GM11168 (cell line): ENCODE measurements at regions not wholly inside any gene's neighbourhood (a gene's known extent, or its start where the extent isn't known, plus 50 kb on each side); places are given as distances from the start of the nearest gene placed in this dataset.

ENCODE experiments used
- in situ Hi-C: fragments of 300-500 bp; cut with MboI; formaldehyde crosslinking; loops from one replicate; pipeline ENCODE4 v1.12.0; 2022; ENCODE audit warnings: low sequenced_read_pairs; ENCODE audit not compliant: unreplicated experiment

DNA sequence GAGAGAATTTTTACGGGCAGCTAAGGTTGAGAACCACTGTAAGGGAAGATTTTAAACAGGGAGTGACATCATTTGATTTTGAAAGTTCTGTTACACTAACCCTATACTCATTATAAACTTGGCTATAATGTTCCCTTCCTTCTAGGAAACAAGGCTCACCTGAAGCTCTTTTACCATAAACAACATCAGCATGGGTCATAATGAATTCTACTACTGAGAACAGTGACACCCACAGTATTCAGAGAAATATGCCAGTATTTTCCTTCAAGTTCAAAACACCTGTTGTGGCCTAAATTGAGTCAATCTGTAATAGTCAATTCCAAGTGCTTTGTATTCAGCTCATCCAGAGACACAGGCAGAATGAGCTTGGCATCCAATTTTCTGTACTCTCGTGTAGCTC, 175.3 kb upstream of the STT3B start:
- in situ Hi-C loops = no loop called here

DNA sequence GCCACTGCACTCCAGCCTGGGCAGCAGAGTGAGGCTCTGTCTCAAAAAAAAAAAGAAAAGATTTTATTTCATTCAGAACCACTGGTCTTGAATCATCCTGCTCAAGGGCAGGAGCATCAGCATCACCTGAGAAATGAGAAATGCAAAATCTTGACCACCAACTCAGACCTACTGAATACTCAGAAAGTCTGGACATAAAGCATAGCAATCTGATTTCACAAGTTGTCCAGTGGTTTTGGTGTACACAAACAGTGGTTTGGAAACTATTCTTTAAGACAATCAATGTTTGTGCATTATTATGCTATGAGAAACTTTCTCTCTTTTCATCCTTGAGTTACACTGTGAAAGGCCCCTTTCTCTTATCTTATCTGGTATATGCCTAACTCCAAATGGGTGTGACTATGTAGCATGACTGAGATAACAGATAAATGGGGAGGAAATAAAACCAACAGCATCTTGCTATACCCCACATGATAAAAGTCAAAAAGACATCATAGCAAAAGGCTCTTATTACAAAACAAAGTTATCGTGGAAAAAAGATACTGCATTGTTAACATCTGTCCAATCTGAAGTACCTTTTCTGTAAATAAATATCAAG, 174.2 kb upstream of the STT3B start:
- in situ Hi-C loops = no loop called here

DNA sequence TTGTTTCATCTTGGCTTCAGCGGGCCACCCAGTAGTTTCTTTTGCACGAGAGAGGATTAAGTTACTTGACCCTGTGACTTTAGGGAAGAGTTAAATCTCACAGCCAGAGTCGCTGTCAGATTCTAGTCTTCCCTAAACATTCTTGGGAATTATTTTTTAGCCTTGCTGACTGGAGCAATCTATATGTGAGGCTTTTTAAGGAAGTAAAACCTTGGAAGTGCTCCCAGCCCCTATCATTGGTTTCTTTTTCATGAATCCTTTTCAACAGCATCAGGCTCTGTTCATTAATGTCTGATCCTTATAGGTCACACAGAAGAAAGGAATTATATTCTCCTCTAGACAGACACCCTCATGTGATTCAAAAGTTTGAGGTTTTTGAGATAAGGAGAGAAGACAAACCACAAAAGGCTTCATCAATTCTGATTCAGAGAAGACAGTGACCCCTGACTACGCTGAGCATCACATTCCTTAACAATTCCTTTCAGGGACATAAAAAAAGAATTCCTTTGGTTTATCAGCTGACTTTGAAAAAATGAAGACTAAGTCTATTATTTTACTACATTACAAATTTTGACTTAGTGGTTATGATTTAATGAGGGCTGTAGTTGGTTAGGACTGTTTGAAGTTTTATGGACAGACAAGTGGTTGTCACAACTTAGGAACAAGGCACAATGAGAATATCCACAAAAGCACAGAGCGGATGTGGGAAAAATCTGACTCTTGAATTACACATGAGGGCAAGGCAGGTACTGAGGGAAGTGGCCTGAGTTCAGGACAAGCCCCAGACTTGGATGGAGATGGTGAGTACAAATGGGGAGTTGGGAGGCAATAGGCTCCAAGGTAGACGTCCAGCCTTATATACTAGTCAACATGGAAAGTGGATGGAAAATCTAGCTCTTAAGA, 171.1 kb upstream of the STT3B start:
- in situ Hi-C loops = no loop called here

DNA sequence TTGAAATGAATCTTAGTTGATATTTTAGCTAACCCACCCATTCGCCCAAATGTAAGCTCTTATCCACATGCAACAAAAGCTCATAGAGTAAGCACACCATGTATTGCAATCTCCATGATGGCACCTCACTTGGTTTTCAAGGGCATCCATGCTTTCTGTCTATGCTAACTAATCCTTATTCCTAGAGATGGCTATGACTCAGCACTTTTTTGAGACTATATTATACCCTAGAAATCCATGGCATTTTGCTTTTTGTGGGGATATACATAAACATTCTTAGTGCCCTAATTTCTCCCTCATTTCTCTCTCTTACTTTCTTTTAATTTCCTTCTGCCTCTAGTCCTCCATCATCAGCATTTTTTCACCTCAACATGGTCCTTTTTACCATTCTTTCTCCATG, 168.5 kb upstream of the STT3B start:
- in situ Hi-C loops = no loop called here

DNA sequence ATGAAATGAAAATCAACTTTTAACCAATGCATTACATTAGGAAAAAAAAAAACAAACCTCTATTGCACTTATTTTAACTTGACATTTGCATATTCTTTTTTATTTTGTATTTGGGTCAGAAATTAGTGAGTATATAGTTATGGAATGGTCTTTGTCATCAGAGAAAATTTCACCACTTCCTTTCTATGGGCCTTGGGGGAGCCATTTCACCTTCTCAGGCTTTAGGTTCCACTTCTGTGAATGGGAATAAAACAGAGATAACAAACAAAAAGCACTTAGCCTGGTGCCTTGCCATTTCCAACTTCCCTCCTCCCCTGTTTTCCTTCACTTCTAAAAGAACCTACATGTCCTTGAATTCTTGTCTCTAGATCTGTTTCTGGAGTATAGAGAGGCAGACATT, 168.0 kb upstream of the STT3B start:
- in situ Hi-C loops = no loop called here

DNA sequence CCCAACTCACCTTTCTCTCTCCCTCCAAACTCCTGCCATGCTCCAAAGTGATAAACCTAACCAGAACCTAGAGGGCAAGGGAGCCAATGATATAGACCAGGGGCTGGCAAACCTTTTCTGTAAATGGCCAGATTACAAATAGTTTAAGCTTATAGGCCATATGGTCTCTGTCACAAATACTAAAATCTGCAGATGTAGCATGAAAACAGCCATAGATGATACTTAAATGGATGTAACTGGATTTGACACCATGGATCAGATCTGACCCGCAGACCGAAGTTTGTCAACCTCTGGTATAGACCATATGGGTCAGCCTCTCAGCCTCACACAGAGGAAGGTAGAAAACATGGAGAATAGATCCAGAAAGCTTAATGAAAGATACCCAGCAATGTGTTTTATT, 165.2 kb upstream of the STT3B start:
- in situ Hi-C loops = no loop called here

DNA sequence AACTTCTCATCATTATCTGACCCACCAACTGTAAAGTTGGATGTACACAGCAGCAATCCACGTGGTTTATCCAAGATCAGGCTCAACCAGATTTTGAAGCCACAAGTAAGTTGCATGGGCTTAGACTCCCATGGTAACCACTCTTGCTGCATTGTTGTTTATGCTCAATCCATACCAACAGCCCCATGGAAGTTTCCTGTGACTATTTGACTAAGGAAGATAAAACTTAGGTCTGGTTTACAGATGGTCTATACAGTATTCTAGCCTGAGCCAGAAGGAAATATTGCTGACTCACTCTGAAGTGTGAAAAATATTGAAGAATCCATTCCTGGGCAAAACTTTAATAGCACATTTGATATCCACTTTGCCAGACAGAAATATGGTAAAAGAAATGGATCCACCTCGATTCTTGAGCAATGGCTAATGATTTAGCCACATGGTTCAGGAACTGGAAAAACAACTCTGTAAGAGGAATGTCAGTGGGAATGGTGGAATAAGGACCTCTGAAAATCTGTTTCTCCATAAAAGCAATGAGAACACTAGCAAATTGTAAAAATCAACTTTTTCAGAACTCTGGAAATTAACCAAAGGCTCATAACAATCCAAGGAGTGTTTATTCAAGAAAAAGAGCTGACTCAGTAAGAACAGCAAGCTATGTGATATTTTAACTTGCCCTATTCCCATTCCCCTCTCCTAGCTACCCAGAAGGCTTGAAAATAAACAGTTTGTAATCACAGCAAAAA, 162.9 kb upstream of the STT3B start:
- in situ Hi-C loops = no loop called here

DNA sequence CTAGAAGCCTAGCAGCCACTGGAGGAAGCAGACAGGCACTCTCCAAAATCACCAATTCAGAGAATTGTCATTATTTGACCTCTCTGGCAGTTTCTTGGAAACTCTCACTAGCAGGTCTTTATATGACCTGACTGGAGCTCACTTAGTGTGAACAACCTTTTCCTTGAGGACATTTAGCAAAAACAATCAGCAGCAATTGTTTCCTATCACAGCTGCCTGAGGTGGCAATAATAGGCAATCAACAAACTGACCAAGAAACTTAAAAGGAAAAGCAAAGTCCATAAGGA, 162.4 kb upstream of the STT3B start:
- in situ Hi-C loops = no loop called here

DNA sequence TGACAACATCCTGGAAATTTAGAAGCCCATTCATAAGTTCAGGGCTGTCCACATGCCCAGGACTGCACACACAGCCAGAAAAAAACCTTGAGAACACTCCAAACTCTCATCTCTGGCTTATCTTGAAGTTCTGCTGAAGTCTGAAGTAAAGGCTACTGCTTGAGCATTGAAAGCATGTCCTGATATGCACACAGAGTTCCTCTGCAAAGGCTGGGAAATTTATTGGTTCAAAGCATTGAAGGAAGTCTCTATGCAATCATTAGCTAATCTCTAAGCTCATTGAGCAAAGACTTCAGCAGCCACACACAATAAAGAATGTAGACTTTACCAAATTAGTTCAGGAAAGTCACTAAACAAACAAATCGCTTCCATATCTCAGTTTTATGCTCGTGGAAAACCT, 162.0 kb upstream of the STT3B start:
- in situ Hi-C loops = no loop called here

DNA sequence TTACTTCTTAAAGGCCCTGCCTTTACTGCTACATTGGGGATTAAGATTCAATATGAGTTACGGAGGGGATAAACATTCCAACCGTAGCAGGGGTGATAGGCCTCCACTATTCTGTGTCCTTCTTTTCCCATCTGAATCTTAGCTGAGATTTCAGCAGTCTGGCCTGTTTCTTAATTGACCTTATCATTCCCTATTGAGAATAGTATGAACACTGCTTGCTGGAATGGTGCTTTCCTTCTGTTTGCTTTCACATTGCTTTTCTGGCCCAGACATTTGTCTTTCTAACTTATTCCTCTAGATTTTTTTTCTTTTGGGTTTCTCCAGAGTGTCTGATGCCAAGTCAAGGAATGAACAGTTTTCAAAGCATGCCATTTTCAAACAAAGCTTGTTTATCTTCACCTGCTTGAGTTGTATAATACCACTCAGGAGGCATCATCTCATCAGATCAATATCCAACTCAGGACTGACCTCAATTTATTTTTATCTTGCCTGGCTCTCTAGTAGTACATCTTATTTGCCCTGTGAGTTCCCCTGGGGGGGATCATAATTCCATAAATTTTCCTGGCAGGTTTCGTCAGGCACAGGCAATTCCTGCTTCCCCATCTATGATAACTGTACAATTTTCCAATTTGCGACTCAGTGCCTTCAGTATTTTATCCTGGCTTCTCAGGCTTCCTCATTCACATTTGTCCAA, 161.1 kb upstream of the STT3B start:
- in situ Hi-C loops = no loop called here

DNA sequence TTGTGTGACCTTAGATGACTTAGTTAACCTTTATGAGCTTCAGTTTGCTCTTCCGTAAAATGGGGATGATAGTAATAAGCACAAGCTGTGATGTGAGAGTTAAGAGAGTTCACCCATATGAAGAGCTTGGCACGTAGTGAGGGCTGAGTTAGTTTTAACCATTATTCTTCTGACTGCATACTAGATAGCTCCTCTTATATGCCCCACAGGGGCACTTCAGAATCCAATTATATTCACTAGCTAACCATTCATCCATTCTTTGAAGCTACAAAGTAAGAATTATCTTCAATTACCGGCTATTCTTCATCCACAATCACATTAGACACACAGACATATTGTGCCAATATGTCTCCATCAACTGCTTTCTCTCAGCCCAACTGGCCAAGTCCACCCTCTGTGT, 159.0 kb upstream of the STT3B start:
- in situ Hi-C loops = no loop called here

DNA sequence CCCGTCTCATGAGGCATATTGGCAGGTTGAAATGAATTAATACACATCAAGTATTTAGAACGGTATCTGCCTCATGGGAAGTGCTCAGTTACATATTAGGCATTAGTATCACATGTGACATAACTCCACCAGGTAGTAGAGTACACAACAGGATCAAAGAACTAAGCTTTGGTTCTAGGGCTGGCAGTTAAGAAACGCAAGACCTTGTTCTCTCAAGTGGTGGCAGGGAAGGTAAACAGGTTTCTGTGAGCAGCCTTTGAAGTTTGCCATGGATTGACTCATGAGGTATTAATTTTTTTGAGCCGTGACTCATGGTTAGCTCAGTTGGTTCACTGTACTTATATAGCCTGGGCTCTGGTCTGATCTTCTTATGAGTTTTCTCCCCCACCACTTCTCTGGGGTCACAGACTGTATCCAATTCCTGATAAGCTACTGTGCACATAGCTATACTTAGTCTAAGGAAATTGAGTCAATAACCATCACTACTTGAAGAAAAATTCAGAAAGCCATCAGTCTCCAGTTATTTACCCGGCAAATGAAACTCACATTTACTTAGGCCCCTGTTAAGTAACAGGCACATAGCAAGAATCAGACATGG, 155.6 kb upstream of the STT3B start:
- in situ Hi-C loops = no loop called here

DNA sequence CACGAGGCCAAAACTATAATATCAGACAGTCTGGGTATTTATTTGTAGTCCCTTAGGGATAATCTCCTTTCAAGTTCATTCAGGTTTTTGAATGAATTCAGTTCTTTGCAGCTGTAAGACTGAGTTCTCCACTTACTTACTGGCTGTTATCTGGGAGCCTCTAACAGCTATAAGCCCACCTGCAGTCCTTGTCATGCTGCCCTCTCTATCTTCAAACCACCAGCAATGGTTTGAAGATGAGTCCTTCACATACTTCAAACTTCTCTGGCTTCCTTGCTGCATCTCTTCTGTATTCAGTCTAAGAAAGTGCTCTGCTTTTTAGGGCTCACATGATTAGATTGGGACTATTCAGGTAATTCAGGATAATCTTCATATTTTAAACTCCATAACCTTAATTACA, 154.5 kb upstream of the STT3B start:
- in situ Hi-C loops = no loop called here

DNA sequence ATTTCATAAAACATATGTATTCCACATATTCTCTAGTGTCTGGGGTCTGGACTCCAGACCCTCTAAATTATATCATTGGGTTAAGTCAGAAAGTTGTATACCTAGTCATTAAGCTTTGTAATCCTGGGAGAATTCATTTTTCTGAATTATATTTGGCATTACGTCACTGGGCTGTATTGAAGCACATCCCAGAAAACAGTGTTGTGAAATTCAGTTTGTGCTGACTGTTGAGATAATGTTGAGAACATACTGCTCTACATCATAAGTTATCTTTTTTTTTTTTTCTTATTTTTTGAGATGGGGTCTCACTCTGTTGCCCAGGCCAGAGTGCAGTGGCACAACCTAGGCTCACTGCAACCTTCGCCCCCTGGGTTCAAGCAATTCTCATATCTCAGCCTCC, 153.1 kb upstream of the STT3B start:
- in situ Hi-C loops = no loop called here

DNA sequence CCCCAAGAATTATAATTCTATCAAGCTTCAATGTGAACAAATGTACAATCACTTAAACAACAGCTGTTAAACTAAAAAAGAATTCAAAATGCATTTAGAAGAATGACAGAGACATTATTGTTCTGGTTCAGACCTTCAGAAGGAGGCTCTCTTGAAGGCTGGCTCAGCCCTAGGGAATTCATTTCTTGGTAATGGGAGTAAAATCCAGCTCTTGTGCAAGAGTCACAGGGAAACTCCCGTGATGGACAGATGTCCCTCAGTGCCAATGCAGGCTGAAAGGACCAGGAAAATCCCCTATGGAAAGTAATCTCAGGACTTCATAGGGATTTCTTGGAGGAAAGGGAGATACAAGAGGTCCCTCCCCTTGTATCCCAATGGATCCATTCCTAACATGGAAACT, 149.9 kb upstream of the STT3B start:
- in situ Hi-C loops = no loop called here

DNA sequence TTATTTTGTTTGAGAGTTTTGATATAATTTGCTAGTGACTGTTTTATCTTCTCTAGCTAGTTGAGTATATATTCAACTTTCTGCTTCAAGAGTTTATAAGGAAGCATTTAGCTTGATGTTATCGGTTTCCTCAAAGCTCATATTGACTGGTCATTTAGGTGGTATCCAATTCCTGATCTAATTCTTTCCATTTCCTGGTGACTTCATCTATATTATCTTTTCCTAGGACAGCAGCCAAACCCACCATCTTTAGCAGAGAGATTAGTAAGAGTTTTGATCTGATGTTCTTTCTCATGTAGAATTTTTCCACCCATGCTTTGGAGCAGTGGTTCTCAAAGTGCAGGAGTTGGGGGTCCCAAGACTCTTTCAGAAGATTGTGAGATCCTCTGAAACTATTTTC, 148.6 kb upstream of the STT3B start:
- in situ Hi-C loops = no loop called here

DNA sequence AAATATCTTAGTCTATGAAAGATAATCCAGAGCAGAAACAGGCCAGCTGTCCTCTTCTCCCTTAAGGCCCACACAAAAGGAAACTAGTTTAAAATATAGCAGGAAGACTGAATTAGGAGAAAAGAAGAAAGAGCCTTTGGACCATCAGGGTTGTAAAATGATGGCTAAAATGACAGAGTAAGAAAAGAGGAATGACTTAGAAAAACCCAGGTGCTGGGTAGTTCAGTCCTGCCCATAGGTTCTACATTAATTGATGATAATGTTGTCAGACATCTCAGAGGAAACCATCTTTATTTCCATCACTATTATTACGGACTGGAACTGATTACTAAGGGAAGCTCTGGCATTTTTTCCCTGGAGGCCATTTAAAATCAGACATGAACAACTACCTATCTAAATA, 142.8 kb upstream of the STT3B start:
- in situ Hi-C loops = no loop called here

DNA sequence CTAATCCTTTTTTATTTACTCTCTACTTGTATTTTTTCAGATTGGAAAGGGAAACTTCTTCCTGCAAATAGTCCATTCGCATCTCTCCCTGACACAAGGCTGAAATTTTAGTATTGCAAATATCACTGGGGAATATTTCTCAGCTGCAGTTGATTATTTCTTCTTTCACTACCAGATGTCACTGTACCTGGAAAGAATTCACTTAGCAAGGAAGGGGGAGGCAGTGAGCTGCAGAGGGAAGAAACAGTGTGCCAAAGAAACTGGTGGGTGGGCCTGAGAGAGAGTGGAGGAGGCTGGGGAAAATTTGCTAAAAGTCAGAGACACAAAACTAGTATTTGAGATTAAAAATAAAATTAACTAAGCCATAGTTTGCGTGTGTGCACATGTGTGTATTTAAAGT, 142.3 kb upstream of the STT3B start:
- in situ Hi-C loops = no loop called here

DNA sequence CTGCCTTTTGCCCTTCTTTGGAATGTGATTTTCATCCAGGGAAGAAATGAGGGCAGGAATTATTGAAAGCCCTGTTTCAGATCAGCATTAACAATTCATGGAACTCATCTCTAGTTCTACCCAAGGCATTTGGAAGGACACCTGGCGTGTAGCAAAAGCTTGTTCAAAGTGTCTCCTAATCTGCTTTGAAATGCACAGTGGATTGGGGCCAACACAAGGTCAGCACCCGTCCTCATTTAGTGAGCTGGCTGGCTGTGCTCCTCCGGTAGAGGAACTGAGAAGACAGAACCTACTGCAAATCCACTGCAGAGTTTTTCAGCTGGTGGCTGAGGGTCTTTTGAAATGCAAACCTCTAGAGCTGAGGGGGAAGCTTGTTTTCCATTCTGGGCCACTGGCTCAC, 141.6 kb upstream of the STT3B start:
- in situ Hi-C loops = no loop called here

DNA sequence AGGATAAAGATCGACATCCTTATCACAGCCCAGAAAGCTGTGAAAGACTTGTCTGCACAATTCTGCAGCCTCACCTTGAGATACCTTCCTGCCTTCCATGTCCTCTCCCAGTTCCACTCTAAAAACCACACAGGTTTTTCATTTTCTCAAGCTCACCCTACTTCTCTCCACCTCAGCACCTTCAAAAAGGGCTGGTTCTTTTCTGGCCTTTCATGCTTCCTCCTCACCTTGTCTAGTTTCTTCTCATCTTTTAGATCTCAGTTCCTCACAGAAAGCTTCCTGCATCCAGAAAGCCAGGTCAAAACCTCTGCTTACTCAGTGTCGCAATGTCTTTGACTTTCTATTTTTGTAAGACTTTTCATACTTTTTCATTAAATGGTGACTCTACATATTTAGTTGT, 140.2 kb upstream of the STT3B start:
- in situ Hi-C loops = no loop called here

DNA sequence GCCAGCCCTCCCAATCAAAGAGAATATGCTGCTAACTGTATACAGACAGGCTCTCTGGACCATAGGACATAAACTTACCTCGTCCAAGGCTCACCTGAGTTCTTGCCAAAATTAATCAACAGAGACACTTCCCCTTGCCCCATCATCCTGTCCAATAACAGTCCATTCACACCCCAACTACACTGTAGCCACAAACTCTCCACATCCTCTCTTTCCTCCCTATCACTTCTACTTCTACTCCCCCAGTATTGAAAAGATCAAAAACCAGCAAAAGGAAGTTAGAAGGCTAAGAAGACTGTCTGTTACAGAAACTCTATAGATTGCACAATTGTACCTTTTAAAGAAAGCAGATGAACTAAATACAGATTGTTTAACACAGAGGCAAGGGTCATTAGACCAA, 133.5 kb upstream of the STT3B start:
- in situ Hi-C loops = no loop called here
